ENCODE measurements at regions not wholly inside any gene's neighbourhood (a gene's known extent, or its start where the extent isn't known, plus 50 kb on each side); places are given as distances from the start of the nearest gene placed in this dataset.

DNA sequence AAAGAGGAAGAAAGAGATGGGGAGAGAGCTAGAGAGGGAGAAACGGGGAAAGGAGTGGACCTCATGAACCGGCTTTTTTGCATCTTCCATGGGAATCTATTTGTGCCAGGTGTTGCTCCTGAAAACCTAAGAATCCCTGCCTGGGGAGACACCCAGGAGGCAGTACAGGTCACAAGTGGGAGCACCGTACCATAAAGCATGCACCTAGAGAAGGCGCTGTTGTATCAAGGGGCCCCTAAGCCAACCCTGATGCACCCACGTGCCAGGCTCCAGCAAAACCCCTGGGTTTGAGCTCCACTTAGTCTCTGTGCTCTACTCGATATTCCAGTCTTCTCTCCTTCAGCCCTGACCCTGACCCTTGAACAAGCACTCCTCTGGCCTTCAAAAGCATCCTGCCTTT is 233.6 kb downstream of the RRAGC start:
- Histone ChIP-seq H3K36me3 (no peaks in the 10 kb centered on the region), H3K4me3 (no peak overlapping the region), H3K27ac (no peak overlapping the region), H3K27me3 (ENCODE audit: low read depth) (no peaks in the 10 kb centered on the region), H3K4me1 (no peaks in the 10 kb centered on the region), H3K9me3 (no peaks in the 10 kb centered on the region)
- intact Hi-C loops (cut with DNase I): no loop called here
- TF ChIP-seq, protein P1, sequence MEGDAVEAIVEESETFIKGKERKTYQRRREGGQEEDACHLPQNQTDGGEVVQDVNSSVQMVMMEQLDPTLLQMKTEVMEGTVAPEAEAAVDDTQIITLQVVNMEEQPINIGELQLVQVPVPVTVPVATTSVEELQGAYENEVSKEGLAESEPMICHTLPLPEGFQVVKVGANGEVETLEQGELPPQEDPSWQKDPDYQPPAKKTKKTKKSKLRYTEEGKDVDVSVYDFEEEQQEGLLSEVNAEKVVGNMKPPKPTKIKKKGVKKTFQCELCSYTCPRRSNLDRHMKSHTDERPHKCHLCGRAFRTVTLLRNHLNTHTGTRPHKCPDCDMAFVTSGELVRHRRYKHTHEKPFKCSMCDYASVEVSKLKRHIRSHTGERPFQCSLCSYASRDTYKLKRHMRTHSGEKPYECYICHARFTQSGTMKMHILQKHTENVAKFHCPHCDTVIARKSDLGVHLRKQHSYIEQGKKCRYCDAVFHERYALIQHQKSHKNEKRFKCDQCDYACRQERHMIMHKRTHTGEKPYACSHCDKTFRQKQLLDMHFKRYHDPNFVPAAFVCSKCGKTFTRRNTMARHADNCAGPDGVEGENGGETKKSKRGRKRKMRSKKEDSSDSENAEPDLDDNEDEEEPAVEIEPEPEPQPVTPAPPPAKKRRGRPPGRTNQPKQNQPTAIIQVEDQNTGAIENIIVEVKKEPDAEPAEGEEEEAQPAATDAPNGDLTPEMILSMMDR (IDR thresholded peaks at IDR 0.05): no peak
- DNase-seq (no peak), ATAC-seq (no peak)

DNA sequence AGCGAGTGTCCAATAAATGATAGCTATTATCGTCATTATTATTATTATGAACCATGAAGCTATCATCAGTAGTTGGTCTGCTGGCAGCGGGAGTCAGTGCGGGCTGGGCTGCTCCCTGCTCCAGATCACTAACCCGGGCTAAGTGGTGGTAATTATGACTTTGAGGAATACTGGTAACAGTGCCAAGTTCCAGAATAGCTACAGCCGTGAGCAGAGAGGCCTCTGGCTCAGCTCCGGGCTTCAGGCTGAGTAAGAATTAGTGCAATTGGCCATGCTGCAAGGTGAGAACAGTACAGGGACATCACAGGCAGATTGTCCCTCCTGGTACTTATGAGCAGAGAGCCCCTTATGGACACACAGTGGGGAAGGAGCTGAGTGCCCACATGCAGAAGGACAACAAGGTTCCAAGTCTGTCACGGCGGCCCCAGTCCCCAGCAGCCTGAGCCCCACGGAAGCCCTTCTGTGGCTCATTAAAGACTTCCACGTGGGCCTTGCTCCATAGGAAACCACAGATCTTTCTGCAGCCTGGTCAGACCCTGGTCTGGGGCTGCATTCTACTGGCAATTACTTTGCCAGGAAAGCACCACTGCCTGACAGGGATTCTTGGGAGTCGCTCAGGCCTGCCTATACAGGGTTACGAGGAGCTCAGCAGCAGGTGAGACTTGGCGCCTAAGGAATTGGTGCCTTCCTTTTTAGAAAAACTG is 235.1 kb downstream of the RRAGC start:
- no peak overlapping the region for H3K4me3 ChIP-seq
- H3K36me3 ChIP-seq: no peaks in the 10 kb centered on the region
- H3K9me3 ChIP-seq: no peaks in the 10 kb centered on the region
- no peak for DNase-seq
- no peak overlapping the region for H3K27ac ChIP-seq
- no peak for ATAC-seq
- TF ChIP-seq, protein P1 (IDR thresholded peaks at IDR 0.05): no peak
- H3K27me3 ChIP-seq (ENCODE audit: low read depth): no peaks in the 10 kb centered on the region
- H3K4me1 ChIP-seq: no peaks in the 10 kb centered on the region
- intact Hi-C loops (cut with DNase I): no loop called here

DNA sequence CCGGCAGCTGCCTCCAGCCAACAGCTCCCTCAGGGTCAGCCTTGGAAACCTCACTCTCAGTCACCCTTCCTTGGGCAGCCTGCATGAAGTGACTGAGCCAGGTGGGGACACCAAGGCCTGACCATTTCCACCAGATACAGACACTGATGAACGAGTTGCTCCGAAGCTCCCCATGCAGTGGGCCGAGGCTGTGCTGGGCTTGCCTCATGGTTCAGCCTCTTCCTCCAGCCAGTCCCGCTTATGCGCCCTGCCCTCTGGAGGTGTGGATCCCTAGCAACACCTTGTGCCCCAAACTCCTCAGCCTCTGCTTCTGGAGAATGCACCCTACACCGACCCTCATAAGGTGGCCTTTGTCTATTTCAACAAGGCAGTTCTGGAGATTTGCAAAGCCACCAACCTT is 236.0 kb downstream of the RRAGC start:
- no peaks in the 10 kb centered on the region for H3K9me3 ChIP-seq
- H3K27me3 ChIP-seq (ENCODE audit: low read depth): no peaks in the 10 kb centered on the region
- TF ChIP-seq, protein P1 (IDR thresholded peaks at IDR 0.05): no peak
- H3K4me3 ChIP-seq: no peak overlapping the region
- H3K36me3 ChIP-seq: no peaks in the 10 kb centered on the region
- DNase-seq (no peak), ATAC-seq (no peak)
- H3K27ac ChIP-seq: no peak overlapping the region
- intact Hi-C loops (cut with DNase I): no loop called here
- no peaks in the 10 kb centered on the region for H3K4me1 ChIP-seq

DNA sequence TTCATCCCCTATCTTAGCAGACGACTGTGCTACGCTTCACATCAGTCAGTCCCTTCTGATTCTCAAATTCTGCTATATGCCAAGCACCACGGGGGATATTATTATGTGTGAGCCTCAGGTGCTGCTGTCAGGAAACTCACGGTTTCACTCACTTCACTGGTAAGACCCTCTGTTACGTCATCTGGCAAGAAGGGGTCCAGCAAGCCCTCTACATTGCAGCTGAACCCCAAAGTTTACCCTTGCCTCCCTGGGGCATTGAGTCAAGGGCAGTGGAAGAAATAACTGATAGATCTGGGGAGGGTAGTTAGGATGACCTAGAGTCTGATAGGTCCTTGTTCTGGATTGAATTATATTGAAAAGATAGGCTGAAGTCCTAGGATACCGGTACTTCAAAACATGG is 237.4 kb downstream of the RRAGC start:
- Histone ChIP-seq H3K27ac (no peak overlapping the region), H3K4me3 (no peak overlapping the region), H3K4me1 (no peaks in the 10 kb centered on the region), H3K27me3 (ENCODE audit: low read depth) (no peaks in the 10 kb centered on the region), H3K9me3 (no peaks in the 10 kb centered on the region), H3K36me3 (no peaks in the 10 kb centered on the region)
- DNase-seq: no peak
- intact Hi-C loops (cut with DNase I): no loop called here
- no peak for ATAC-seq
- TF ChIP-seq, protein P1 (IDR thresholded peaks at IDR 0.05): no peak

DNA sequence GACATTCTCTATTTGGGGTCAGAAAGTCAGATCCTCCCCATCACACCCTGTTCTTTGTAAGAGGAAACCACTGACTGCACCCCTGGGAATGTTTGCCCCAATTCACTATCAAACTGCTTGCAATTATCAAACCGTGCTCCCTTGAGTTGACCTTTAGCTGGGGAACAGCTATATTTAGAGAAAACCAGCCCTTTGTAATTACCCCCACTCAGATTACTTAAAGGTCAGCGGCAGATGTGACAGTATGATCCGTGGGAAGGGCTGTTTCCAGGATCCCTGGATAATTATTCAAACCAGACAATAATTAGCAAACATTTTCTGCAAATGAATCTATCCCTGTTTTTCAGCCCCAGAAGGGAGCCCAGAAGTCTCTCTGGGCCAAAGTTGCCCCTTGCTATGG is 242.7 kb downstream of the RRAGC start:
- no peak overlapping the region for H3K4me3 ChIP-seq
- H3K4me1 ChIP-seq: no peaks in the 10 kb centered on the region
- TF ChIP-seq, protein P1 (IDR thresholded peaks at IDR 0.05): no peak
- intact Hi-C loops (cut with DNase I): no loop called here
- no peaks in the 10 kb centered on the region for H3K36me3 ChIP-seq
- ATAC-seq (no peak), DNase-seq (no peak)
- peaks cover 3% of the 10 kb centered on the region for H3K27me3 ChIP-seq (ENCODE audit: low read depth)
- no peaks in the 10 kb centered on the region for H3K9me3 ChIP-seq
- no peak overlapping the region for H3K27ac ChIP-seq
